Neural cell (in vitro differentiated cells): ENCODE measurements at regions not wholly inside any gene's neighbourhood (a gene's known extent, or its start where the extent isn't known, plus 50 kb on each side); places are given as distances from the start of the nearest gene placed in this dataset.

Experiments used
- H2AFZ ChIP-seq: fragments of 200-600, 300-800 bp; sonication (generic), shearing (Covaris generic); 2 replicates; pipeline ENCODE4 v1.6.0; 2014; ENCODE audit warnings: low read depth, mild to moderate bottlenecking, antibody characterized with exemption, low read length, moderate library complexity
- H3F3A ChIP-seq: fragments of 200-600 bp; shearing (Covaris generic); 2 replicates; pipeline ENCODE4 v1.6.1; 2016; ENCODE audit warnings: mild to moderate bottlenecking, moderate library complexity, mixed read lengths, antibody characterized with exemption, low read length; ENCODE audit not compliant: insufficient read depth, poor library complexity, severe bottlenecking
- H3K27ac ChIP-seq: fragments of 200-600, 300-800 bp; sonication (generic), shearing (Covaris generic); 2 replicates; pipeline ENCODE4 v1.5.1; 2014; ENCODE audit warnings: mild to moderate bottlenecking, low read length, moderate library complexity
- H3K27me3 ChIP-seq: fragments of 300-800, 200-600 bp; sonication (generic), shearing (Covaris generic); 2 replicates; pipeline ENCODE4 v1.6.0; 2014; ENCODE audit warnings: mild to moderate bottlenecking, low read depth, low read length, moderate library complexity; ENCODE audit not compliant: insufficient read depth
- H3K36me3 ChIP-seq: fragments of 300-800, 200-600 bp; sonication (generic), shearing (Covaris generic); 2 replicates; pipeline ENCODE4 v1.5.1; 2014; ENCODE audit warnings: mild to moderate bottlenecking, antibody characterized with exemption, low read length, moderate library complexity; ENCODE audit not compliant: insufficient read depth
- H3K4me2 ChIP-seq: fragments of 300-800, 200-600 bp; sonication (generic), shearing (Covaris generic); 2 replicates; pipeline ENCODE4 v1.6.0; 2014; ENCODE audit warnings: mild to moderate bottlenecking, low read length
- H3K4me3 ChIP-seq: fragments of 300-800, 200-600 bp; sonication (generic), shearing (Covaris generic); 2 replicates; pipeline ENCODE4 v1.5.1; 2014; ENCODE audit warnings: mild to moderate bottlenecking, low read length, moderate library complexity
- H3K79me2 ChIP-seq: fragments of 200-600 bp; shearing (Covaris generic); replicated peaks from 2 replicates; pipeline ENCODE4 v1.6.0; 2014; ENCODE audit warnings: mild to moderate bottlenecking, low read length, moderate library complexity; ENCODE audit not compliant: insufficient read depth
- H3K9ac ChIP-seq: fragments of 300-800, 200-600 bp; sonication (generic), shearing (Covaris generic); 2 replicates; pipeline ENCODE4 v1.6.1; 2016; ENCODE audit warnings: mild to moderate bottlenecking, low read length, mixed read lengths
- H3K9me2 ChIP-seq: fragments of 200-600 bp; shearing (Covaris generic); 2 replicates; pipeline ENCODE4 v1.6.1; 2016; ENCODE audit warnings: mild to moderate bottlenecking, low read length, mixed read lengths; ENCODE audit not compliant: insufficient read depth
- H3K9me3 ChIP-seq: fragments of 200-600, 300-800 bp; sonication (generic), shearing (Covaris generic); 2 replicates; pipeline ENCODE4 v1.6.1; 2016; ENCODE audit warnings: mild to moderate bottlenecking, mixed run types, low read length, moderate library complexity, mixed read lengths
- H4K20me1 ChIP-seq: fragments of 200-600 bp; shearing (Covaris generic); 2 replicates; pipeline ENCODE4 v1.6.1; 2016; ENCODE audit warnings: mild to moderate bottlenecking, mixed run types; ENCODE audit not compliant: insufficient read depth
- EP300 ChIP-seq: fragments of 450-650 bp; conservative IDR thresholded peaks from 2 replicates; pipeline ENCODE4 v1.6.1; 2014; ENCODE audit warnings: antibody characterized with exemption, mild to moderate bottlenecking, moderate library complexity; ENCODE audit not compliant: poor library complexity, severe bottlenecking
- EZH2 ChIP-seq: fragments of 200-600, 300-800 bp; shearing (Covaris generic), sonication (generic); IDR thresholded peaks from 2 replicates; pipeline ENCODE4 v1.6.1; 2014; ENCODE audit warnings: antibody characterized with exemption, low read length, borderline replicate concordance, mild to moderate bottlenecking; ENCODE audit not compliant: insufficient read depth, poor library complexity, severe bottlenecking
- MXI1 ChIP-seq: fragments of 450-650 bp; conservative IDR thresholded peaks from 2 replicates; pipeline ENCODE4 v1.6.1; 2014; ENCODE audit warnings: antibody characterized with exemption, mild to moderate bottlenecking; ENCODE audit not compliant: poor library complexity, severe bottlenecking
- POLR2AphosphoS5 ChIP-seq: IDR thresholded peaks from 2 replicates; pipeline ENCODE4 v1.6.1; 2012
- RAD21 ChIP-seq: fragments of 450-650 bp; conservative IDR thresholded peaks from 2 replicates; pipeline ENCODE4 v1.6.1; 2014; ENCODE audit warnings: antibody characterized with exemption, mild to moderate bottlenecking, moderate library complexity
- REST ChIP-seq: IDR thresholded peaks from 2 replicates; pipeline ENCODE4 v1.6.1; 2012; ENCODE audit warnings: borderline replicate concordance
- SMC3 ChIP-seq: fragments of 450-650 bp; conservative IDR thresholded peaks from 2 replicates; pipeline ENCODE4 v1.6.1; 2014; ENCODE audit warnings: antibody characterized with exemption, mild to moderate bottlenecking, moderate library complexity; ENCODE audit not compliant: poor library complexity
- TAF1 ChIP-seq: IDR thresholded peaks from 2 replicates; pipeline ENCODE4 v1.6.1; 2012; ENCODE audit warnings: low read depth
- TF ChIP-seq, protein P1 (sequence below): fragments of 450-650 bp; IDR thresholded peaks from 2 replicates; pipeline ENCODE4 v1.5.1; 2014; ENCODE audit warnings: antibody characterized with exemption, mild to moderate bottlenecking, moderate library complexity; ENCODE audit not compliant: poor library complexity, severe bottlenecking

GRCh38 chr6:85866758-85867401, 224.2 kb upstream of the SYNCRIP start:
- Histone ChIP-seq H3K9ac (no peak overlapping the region), H2AFZ (no peak overlapping the region), H3K4me3 (no peak overlapping the region), H3K36me3 (no peaks in the 10 kb centered on the region), H3F3A (no peaks in the 10 kb centered on the region), H3K27me3 (no peaks in the 10 kb centered on the region), H3K9me2 (no peaks in the 10 kb centered on the region), H3K9me3 (no peaks in the 10 kb centered on the region), H3K4me2 (no peak overlapping the region), H3K27ac (no peak overlapping the region), H3K79me2 (no peaks in the 10 kb centered on the region), H4K20me1 (no peaks in the 10 kb centered on the region)
- TF ChIP-seq EP300 (no peak), REST (no peak), RAD21 (no peak), EZH2 (no peak), TAF1 (no peak)
- TF ChIP-seq, protein P1, sequence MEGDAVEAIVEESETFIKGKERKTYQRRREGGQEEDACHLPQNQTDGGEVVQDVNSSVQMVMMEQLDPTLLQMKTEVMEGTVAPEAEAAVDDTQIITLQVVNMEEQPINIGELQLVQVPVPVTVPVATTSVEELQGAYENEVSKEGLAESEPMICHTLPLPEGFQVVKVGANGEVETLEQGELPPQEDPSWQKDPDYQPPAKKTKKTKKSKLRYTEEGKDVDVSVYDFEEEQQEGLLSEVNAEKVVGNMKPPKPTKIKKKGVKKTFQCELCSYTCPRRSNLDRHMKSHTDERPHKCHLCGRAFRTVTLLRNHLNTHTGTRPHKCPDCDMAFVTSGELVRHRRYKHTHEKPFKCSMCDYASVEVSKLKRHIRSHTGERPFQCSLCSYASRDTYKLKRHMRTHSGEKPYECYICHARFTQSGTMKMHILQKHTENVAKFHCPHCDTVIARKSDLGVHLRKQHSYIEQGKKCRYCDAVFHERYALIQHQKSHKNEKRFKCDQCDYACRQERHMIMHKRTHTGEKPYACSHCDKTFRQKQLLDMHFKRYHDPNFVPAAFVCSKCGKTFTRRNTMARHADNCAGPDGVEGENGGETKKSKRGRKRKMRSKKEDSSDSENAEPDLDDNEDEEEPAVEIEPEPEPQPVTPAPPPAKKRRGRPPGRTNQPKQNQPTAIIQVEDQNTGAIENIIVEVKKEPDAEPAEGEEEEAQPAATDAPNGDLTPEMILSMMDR: no peak

DNA sequence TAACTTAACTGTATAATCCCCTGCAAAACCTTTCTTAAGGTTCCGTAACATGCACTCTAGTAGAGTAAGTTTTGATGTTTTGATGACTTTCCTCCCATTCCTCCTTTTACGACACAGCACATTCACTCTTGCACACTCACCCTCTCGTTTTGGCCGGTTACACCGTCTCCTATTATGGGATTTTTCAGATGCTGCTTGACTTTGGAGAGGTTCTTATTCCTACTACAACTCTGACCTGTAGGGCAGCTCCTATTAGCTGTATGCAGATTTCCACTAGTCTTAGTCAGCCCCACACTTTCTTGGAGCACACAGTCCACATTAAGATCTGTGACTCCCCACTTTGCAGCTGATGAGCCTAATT, 223.7 kb upstream of the SYNCRIP start:
- Histone ChIP-seq H3K79me2 (no peaks in the 10 kb centered on the region), H3K4me3 (no peak overlapping the region), H2AFZ (no peak overlapping the region), H3K36me3 (no peaks in the 10 kb centered on the region), H3K9ac (no peak overlapping the region), H3K4me2 (no peak overlapping the region), H3K9me2 (no peaks in the 10 kb centered on the region), H3K27me3 (no peaks in the 10 kb centered on the region), H3K9me3 (no peaks in the 10 kb centered on the region), H4K20me1 (no peaks in the 10 kb centered on the region), H3K27ac (no peak overlapping the region), H3F3A (no peaks in the 10 kb centered on the region)
- TF ChIP-seq TAF1 (no peak), EZH2 (no peak), MXI1 (no peak), RAD21 (no peak), POLR2AphosphoS5 (no peak), EP300 (no peak), REST (no peak), SMC3 (no peak)
- TF ChIP-seq, protein P1: no peak
